ENCODE measurements at regions not wholly inside any gene's neighbourhood (a gene's known extent, or its start where the extent isn't known, plus 50 kb on each side); places are given as distances from the start of the nearest gene placed in this dataset.

- no peak for TF ChIP-seq CTCF (IDR thresholded peaks at IDR 0.05)
Observed at GRCh38 chr16:19963301-19963700, 78.7 kb upstream of the GPRC5B start.

- TF ChIP-seq CTCF (IDR thresholded peaks at IDR 0.05): no peak
Observed at GRCh38 chr16:19960183-19960582, 75.5 kb upstream of the GPRC5B start.

GRCh38 chr16:19959736-19960135, 75.1 kb upstream of the GPRC5B start:
- no peak for TF ChIP-seq CTCF (IDR thresholded peaks at IDR 0.05)

GRCh38 chr16:19948186-19949104, 63.8 kb upstream of the GPRC5B start:
- no peak for TF ChIP-seq CTCF (IDR thresholded peaks at IDR 0.05)

GRCh38 chr16:19945934-19946333, 61.3 kb upstream of the GPRC5B start:
- no peak for TF ChIP-seq CTCF (IDR thresholded peaks at IDR 0.05)

- no peak for TF ChIP-seq CTCF (IDR thresholded peaks at IDR 0.05)
Observed at GRCh38 chr16:19940195-19940594, 55.5 kb upstream of the GPRC5B start.

- TF ChIP-seq CTCF (IDR thresholded peaks at IDR 0.05): no peak
Observed at GRCh38 chr16:19939553-19939952, 54.9 kb upstream of the GPRC5B start.
